ENCODE measurements at regions not wholly inside any gene's neighbourhood (a gene's known extent, or its start where the extent isn't known, plus 50 kb on each side); places are given as distances from the start of the nearest gene placed in this dataset.

- DNase-seq = peak; percentile 90
These were observed 99.0 kb downstream of the ZFP36L2 start for GRCh38 chr2:43127208-43127940.

DNA sequence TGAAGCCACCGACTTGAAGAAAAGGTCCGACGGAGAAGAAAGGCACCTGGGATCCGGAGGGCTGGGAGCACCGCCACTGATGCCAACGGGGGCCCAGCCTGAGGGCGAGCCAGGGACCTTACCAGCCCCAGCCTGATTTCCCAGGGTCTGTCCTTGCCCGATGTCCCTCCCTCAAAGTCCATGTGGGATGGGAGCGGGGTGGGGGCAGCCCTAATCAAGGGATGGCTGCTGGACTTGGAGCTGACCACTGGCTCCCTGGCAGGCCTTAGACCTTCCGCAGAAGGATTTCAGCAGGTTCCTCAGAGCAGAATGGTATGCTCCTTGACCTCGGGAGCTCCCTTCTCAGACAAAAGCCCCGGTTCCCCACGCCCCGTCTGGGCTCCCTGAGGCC, 99.6 kb downstream of the ZFP36L2 start:
- no peak for DNase-seq

- DNase-seq = no peak
These were observed 101.1 kb downstream of the ZFP36L2 start for GRCh38 chr2:43125090-43125998.

- no peak for DNase-seq
These were observed 101.7 kb downstream of the ZFP36L2 start for GRCh38 chr2:43124687-43125057.

DNA sequence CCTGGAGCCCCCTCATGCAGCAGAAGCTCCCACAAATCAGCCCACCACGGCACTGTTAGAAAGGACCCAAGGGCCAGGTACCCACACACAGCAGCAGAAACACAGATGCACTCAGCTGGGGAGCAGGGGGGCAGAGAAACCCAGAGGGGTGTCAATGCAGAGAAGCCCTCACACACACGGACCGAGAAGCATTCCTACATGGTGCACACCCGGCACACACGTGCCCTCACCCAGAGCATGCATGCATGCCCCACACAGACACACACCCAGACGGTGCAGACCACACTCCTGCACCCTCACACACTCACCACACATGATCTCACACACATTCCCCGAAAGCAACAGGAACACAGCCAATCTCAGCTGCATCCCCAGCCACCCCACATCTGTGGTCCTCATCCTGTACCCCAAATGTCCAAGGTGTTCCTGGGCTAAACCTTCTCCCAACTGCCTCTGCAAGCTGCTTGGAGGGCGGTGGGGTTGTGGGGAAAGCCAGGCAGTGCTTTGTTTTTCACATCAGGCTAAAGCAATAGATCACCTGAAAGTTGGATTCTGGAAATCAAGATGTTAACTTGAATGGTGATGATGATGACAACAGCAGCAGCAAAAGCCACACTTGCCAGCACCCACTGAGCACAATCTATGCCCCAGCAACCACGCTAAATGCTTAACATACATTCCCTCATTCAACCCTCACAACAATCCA, 102.3 kb downstream of the ZFP36L2 start:
- DNase-seq = no peak

- no peak for DNase-seq
These were observed 102.9 kb downstream of the ZFP36L2 start for GRCh38 chr2:43123486-43123885.

- DNase-seq = no peak
These were observed 103.4 kb downstream of the ZFP36L2 start for GRCh38 chr2:43123028-43123427.

DNA sequence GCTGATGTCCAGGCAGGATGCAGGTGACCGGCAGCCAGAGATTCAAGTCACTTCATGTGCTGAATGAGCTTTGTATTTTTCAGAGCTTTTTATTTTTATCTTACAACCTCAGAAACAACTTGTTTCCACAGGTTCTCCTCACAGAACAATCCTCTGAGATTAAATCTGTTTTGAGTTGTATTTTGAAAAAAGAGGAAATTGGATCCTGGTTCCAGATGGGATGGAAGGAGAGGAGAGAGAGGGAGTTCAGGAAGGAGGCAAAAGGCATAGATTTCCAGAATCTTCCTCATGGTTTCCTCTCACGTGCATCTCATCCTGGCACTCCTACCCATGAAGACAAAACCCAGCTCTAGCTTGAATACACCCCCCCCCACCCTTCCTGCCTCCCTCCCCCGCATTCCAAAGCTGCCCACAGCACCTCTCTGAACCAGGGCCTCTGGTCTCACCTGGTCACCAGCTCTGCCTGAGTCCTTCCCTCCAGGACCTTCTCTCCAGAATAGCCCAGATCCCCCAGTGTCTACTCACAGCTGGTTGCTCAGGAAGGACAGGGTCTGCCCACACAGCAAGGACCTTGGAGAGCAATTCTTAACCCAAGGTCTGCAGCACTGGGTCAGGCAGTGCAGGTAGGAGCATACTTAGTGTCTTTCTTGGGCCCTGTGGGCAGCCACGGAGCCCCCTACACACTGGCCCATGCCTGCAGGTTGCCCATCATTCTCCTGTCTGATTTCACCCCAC, 104.7 kb downstream of the ZFP36L2 start:
- DNase-seq = no peak

DNA sequence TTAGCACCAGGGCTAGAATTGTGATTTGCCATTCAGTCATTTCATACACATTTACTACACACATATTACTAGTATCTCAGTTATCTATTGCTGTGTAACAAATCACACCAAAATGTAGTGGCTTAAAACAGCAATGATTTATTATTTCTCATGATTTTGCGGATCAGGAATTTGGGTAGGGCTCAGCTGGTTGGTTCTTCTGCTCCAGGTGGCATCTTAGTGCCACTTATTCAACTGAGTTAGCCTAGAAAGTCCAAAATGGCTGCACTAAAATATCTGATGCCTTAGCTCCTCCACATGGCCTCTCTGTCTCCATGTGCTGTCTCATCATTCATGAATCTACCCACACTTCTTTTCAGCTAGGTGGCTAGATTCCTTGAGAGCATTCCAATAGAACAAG, 107.1 kb downstream of the ZFP36L2 start:
- no peak for DNase-seq

DNA sequence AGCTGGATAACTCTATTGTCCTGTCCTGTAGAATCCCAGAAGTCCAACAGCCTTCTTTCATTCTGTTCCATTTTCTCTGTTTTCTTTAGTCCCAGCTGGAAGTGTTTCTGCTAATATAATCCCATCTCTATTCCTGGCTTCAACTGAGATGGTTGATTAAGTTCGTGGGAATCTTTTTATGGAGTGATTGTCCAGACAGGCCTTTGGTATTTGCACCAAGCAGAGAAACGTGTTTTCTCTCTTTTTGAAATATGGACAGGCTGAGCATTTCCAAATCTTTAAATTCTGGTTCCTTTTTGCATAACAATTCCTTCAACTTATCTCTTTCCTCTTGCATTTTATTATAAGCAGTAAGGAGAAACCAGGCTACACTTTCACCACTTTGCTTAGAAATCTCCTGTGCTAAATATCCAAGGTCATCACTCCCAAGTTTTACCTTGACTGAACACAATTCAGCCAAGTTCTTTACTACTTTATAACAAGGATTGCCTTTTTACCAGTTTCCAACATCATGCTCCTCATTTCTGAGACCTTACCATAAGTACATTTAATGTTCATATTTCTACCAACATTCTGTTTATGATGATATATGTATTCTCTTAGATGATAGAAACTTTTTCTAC, 108.8 kb downstream of the ZFP36L2 start:
- no peak for DNase-seq

- DNase-seq = no peak
These were observed 109.4 kb downstream of the ZFP36L2 start for GRCh38 chr2:43116988-43117387.

- DNase-seq = no peak
These were observed 110.5 kb downstream of the ZFP36L2 start for GRCh38 chr2:43115881-43116280.

DNA sequence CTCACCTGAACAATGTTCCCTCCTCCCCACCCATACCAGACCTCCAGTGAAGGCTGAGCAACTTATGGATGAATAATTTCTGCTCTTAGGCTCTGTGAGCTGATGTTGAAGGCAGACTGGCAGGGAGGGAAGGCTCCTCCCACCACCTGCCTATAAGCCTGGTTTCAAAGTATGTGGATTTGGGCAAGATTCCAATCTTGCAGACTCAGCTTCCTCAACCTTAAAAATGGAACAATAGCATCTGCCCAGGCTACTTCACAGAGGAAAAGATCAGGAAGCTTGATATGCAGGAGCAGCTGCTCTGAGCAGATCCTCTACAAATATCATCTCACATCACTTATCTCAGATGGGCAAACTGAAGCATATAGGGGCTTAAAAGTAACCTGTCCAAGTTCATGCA, 112.2 kb downstream of the ZFP36L2 start:
- DNase-seq = no peak

DNA sequence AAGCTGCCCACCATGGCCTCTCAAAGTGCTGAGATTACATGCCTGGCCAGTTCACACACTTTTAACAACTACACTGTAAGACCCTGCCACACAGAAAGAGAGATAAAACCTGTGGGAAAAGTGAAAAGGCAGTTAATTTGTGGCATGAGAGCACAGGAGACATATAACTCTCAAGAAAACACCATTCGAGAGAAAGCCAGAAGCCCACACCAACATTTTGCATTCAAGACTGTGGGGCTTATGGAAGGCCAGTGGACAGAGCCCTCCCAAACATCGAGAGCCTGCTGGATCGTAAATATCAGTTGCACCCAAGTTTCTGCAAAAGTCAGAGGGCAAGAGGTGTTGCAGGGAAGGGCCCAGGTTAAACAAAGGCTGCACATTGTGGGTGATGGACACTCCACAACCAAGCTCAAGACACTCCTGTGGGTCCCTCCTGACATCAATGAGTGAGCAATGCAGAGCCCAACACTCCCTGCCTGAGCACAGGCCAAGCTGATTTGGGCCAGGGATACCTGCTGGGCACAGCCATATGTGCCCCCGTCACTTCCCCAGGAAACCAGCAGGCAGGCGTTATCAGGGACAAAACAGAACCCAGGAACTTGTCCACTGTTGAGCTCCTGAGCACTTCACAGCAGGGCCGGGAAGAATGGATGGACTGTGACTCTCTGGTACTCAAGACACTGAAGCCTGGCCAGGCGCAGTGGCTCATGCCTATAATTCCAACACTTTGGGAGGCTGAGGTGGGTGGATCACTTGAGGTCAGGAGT, 114.4 kb downstream of the ZFP36L2 start:
- DNase-seq = no peak

GRCh38 chr2:43110442-43110871, 115.9 kb downstream of the ZFP36L2 start:
- DNase-seq = no peak

GRCh38 chr2:43109261-43109743, 117.1 kb downstream of the ZFP36L2 start:
- no peak for DNase-seq

GRCh38 chr2:43107679-43108078, 118.7 kb downstream of the ZFP36L2 start:
- DNase-seq = no peak

DNA sequence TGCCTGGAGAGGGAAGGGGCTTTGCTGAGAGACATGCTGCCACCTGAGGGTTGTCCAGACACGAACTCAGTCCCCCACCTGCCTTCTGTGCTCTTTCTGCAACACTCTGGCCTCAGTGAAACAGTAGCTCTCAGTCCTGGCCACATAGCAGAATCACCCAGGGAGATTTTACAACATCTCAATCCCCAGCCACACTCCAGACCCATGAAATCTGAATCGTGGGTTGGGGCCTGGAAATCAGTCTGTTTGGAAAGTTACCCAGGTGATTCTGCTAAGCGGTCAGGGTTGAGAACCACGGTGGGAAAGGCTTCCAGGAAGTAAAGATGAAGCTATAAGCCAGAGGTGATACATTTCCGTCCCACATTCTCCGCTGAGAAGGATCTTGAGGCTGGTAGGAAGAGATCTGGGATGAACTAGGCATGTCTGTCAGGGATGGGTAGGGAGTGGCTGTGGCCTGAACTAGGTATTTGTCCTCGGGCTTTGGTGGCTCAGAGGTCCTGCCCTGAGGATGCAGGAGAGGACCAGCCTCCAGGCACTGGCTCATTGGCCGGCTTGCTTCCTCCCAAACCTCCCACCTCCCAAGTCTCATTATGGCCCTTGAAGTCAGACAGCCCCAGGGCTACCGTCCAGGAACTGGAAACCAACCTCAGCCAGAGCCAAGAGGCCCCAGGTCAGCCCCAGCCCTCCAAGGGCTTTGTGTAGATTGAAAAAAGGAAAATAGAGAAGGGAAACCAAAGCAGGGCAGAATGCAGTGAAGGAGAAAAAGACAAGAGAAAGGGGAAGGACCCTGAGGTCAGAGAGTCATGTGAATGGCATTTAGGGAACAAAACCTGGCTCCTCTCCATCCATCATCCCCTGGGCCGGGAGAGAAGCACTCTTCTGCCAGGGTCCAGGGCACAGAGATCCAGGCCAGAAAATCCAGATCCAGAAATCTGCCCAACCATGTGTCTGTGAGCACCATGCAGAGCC, 119.6 kb downstream of the ZFP36L2 start:
- no peak for DNase-seq

GRCh38 chr2:43105586-43106558, 120.5 kb downstream of the ZFP36L2 start:
- DNase-seq = no peak

Measured in activated gamma-delta T cell treated with Interleukin-2 at 50 U/mL for 16 hours (primary cell).